IPS DF 4.7 (cell line): ENCODE measurements at regions not wholly inside any gene's neighbourhood (a gene's known extent, or its start where the extent isn't known, plus 50 kb on each side); places are given as distances from the start of the nearest gene placed in this dataset.
"Not testable (repeated sequence)": the region's sequence is repeated elsewhere in the genome, so short reads cannot be mapped to it uniquely, and the experiment has no call there.

Source experiments
- DNase-seq: peaks from one replicate; pipeline ENCODE4 v3.0.0-alpha.2; 2013; ENCODE audit warnings: low spot score; ENCODE audit errors: extremely low read depth

- DNase-seq: peak; percentile 44
These were observed 270.7 kb downstream of the ZNF33B start for GRCh38 chr10:42367532-42368230.

- no peak for DNase-seq
These were observed 286.6 kb downstream of the ZNF33B start for GRCh38 chr10:42351745-42352144.

GRCh38 chr10:42336593-42337337, 301.6 kb downstream of the ZNF33B start:
- DNase-seq: not testable (repeated sequence)

DNA sequence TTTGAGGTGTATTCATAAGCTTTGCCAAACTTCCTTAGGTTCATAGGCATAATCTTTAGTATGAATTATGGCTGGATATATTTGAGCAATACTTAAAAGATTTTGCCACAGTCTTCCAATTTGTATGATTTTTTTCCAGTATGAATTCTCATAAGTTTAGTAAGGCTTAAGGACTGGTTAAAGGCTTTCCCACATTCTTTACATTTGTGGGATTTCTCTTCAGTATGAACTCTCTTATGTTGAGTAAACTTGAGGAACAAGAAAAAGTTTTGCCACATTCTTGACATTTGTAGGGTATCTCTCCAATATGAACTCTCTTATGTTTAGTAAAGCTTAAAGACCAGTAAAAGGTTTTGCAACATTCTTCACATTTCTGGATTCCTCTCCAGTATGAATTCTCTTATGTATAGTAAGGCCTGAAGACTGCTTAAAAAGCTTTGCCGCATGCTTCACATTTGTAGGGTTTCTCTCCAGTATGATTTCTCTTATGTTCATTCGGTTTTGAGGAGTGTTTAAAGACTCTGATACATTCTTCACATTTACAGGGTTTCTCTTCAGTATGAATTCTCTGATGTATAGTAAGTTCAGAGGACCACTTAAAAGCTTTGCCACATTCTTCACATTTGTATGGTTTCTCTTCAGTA, 302.6 kb downstream of the ZNF33B start:
- not testable (repeated sequence) for DNase-seq

- no peak for DNase-seq
These were observed 334.0 kb downstream of the ZNF33B start for GRCh38 chr10:42304341-42304740.

GRCh38 chr10:42281896-42282295, 356.5 kb downstream of the ZNF33B start:
- not testable (repeated sequence) for DNase-seq

DNA sequence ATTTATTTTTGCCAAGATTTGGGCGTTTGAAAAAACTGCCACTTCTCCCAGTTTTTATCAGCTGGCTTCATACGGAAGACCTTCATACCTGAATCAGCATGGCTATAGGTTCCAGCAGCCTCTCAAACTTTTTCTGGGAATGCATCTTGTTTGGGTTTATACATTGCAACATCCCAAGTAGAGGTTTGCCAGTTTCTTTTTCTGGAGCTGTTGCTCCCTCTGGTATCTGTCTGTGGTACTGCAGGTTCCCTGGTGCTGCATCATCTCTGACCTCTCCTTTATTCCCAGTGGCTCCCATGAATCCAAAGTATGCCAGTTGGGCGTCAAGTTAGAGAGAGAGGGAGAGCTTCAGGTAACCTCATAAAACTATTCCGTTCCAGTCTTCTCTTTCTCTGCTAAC, 368.6 kb downstream of the ZNF33B start:
- DNase-seq: not testable (repeated sequence)

DNA sequence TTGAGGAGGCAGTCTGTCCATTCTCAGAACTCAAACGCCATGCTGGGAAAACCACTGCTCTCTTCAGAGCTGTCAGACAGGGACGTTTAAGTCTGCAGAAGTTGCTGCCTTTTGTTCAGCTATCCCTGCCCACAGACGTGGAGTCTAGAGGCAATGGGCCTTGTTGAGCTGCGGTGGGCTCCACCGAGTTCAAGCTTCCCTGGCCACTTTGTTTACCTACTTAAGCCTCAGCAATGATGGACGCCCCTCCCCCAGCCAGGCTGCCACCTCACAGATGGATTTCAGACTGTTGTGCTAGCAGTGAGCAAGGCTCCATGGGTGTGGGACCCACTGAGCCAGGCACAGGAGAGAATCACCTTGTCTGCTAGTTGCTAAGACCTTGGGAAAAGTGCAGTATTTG, 375.1 kb downstream of the ZNF33B start:
- DNase-seq: not testable (repeated sequence)

DNA sequence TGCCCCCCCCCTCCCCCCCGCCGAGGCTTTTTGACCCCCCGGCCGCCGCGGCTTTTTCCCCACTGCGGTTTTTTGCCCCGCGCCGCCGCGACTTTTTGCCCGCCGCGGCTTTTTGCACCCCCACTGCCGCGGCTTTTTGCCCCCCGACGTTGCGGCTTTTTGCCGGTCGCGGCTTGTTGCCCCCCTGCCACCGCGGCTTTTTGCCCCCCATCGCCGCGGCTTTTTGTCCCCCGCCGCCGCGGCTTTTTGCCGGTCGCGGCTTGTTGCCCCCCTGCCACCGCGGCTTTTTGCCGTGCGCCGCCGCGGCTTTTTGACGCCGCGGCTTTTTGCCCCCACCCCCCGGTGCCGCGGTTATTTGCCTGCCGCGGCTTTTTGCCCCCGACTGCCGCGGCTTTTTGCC, 395.4 kb downstream of the ZNF33B start:
- DNase-seq: not testable (repeated sequence)

GRCh38 chr10:42242135-42242805, 396.1 kb downstream of the ZNF33B start:
- no peak for DNase-seq

- not testable (repeated sequence) for DNase-seq
These were observed 402.0 kb downstream of the ZNF33B start for GRCh38 chr10:42236401-42236800.

DNA sequence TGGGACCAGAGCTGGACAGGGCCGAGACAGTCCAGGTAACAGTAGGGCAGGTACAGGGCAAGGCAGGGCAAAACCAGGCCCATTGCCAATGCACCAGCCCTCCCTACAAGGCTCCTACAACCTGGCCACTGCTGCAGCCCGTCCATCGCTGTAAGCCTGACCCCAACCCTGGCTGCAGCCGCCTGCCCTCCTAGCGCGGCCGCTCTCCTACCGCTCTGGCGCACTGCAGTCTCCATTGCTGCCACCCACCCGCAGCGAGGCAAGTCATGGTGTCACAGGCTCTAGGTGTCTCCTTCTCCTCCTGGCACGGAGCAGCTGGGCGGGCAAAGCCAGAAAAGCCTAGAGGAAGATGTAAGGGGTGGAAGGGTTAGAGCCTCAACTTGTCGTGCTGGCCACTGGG, 402.6 kb downstream of the ZNF33B start:
- DNase-seq: not testable (repeated sequence)

DNA sequence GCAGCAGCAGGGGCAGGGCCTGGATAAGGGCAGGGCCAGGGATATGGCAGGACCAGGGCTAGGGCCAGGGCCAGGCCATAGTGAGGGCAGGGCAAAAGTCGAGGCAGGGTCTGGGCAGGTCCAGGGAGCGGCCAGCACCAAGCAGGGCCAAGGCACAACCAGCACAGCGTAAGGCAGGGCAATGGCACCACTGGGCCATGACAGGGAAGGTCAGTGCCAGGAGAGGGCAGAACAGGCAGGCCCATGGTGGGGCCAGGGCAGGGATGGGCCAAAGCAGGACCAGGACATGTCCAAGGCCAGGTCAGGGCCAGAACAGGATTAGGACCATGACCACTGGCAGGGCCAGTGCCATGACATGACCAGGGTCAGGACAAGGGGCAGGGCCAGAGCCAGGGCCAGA, 403.1 kb downstream of the ZNF33B start:
- DNase-seq: not testable (repeated sequence)

- DNase-seq: not testable (repeated sequence)
These were observed 403.9 kb downstream of the ZNF33B start for GRCh38 chr10:42234506-42234905.

- DNase-seq: not testable (repeated sequence)
These were observed 404.7 kb downstream of the ZNF33B start for GRCh38 chr10:42233461-42234206.

GRCh38 chr10:42232955-42233354, 405.4 kb downstream of the ZNF33B start:
- DNase-seq: not testable (repeated sequence)

GRCh38 chr10:42230812-42231211, 407.6 kb downstream of the ZNF33B start:
- not testable (repeated sequence) for DNase-seq

- DNase-seq: not testable (repeated sequence)
These were observed 408.3 kb downstream of the ZNF33B start for GRCh38 chr10:42230115-42230514.

DNA sequence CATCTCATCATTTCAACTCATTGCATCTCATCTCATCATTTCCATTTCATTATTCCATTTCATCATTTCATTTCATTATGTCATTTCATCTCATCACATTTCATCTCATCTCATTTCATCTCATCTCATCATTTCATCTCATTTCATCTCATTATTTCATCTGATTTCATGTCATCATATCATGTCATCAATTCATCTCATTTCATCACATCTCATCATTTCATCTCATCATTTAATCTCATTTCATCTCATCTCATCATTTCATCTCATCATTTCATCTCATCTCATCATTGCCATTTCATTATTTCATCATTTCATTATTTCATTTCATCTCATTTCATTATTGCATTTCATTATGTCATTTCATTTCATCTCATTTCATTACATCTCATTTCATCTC, 410.5 kb downstream of the ZNF33B start:
- not testable (repeated sequence) for DNase-seq

GRCh38 chr10:42193588-42193987, 444.8 kb downstream of the ZNF33B start:
- not testable (repeated sequence) for DNase-seq

- not testable (repeated sequence) for DNase-seq
These were observed 445.9 kb downstream of the ZNF33B start for GRCh38 chr10:42192450-42192849.
